H9 (cell line): ENCODE measurements at regions not wholly inside any gene's neighbourhood (a gene's known extent, or its start where the extent isn't known, plus 50 kb on each side); places are given as distances from the start of the nearest gene placed in this dataset.

Source experiments
- DNase-seq: peaks from one replicate; pipeline ENCODE4 v3.0.0-alpha.2; 2017
- H2AFZ ChIP-seq: one replicate; pipeline ENCODE4 v1.6.1; 2013; ENCODE audit warnings: mild to moderate bottlenecking, low read length, control low read depth, moderate library complexity
- H2AK5ac ChIP-seq: 2 replicates; pipeline ENCODE4 v1.6.1; 2013; ENCODE audit warnings: low read length, control low read depth, mixed read lengths; ENCODE audit not compliant: insufficient read length
- H2BK120ac ChIP-seq: one replicate; pipeline ENCODE4 v1.6.1; 2013; ENCODE audit warnings: low read depth, mild to moderate bottlenecking, low read length, control low read depth, inconsistent platforms; ENCODE audit not compliant: poor library complexity, severe bottlenecking
- H2BK12ac ChIP-seq: 2 replicates; pipeline ENCODE4 v1.6.1; 2013; ENCODE audit warnings: low read length, control low read depth, mixed read lengths, low read depth; ENCODE audit not compliant: insufficient read length
- H2BK15ac ChIP-seq: 2 replicates; pipeline ENCODE4 v1.6.1; 2013; ENCODE audit warnings: low read depth, low read length, control low read depth
- H2BK20ac ChIP-seq: one replicate; pipeline ENCODE4 v1.6.1; 2013; ENCODE audit warnings: low read depth, mild to moderate bottlenecking, low read length, control low read depth, inconsistent platforms; ENCODE audit not compliant: poor library complexity, severe bottlenecking
- H2BK5ac ChIP-seq: 2 replicates; pipeline ENCODE4 v1.6.1; 2013; ENCODE audit warnings: low read length, control low read depth, mixed read lengths; ENCODE audit not compliant: insufficient read length
- H3K14ac ChIP-seq: 2 replicates; pipeline ENCODE4 v1.6.1; 2013; ENCODE audit warnings: low read length, control low read depth; ENCODE audit not compliant: insufficient read depth
- H3K18ac ChIP-seq: 2 replicates; pipeline ENCODE4 v1.6.1; 2013; ENCODE audit warnings: low read depth, mild to moderate bottlenecking, mixed read lengths, low read length, control low read depth; ENCODE audit not compliant: insufficient read length
- H3K23ac ChIP-seq: 2 replicates; pipeline ENCODE4 v1.6.1; 2013; ENCODE audit warnings: low read length, control low read depth, mixed read lengths, low read depth; ENCODE audit not compliant: insufficient read length
- H3K23me2 ChIP-seq: 2 replicates; pipeline ENCODE4 v1.6.1; 2013; ENCODE audit warnings: low read depth, mild to moderate bottlenecking, mixed read lengths, low read length, control low read depth; ENCODE audit not compliant: insufficient read length, poor library complexity, severe bottlenecking
- H3K27ac ChIP-seq: 2 replicates; pipeline ENCODE4 v1.5.1; 2013; ENCODE audit warnings: low read length, control low read depth, mixed read lengths, low read depth; ENCODE audit not compliant: insufficient read length
- H3K27me3 ChIP-seq: 2 replicates; pipeline ENCODE4 v1.6.1; 2013; ENCODE audit warnings: low read length, control low read depth, inconsistent platforms; ENCODE audit not compliant: insufficient read depth
- H3K4ac ChIP-seq: 2 replicates; pipeline ENCODE4 v1.6.1; 2013; ENCODE audit warnings: low read depth, mild to moderate bottlenecking, control low read depth, inconsistent platforms, low read length, moderate library complexity
- H3K4me1 ChIP-seq: 2 replicates; pipeline ENCODE4 v1.6.1; 2013; ENCODE audit warnings: low read length, control low read depth, inconsistent platforms; ENCODE audit not compliant: insufficient read depth
- H3K4me2 ChIP-seq: 2 replicates; pipeline ENCODE4 v1.6.1; 2013; ENCODE audit warnings: low read length, control low read depth, mixed read lengths; ENCODE audit not compliant: insufficient read length, insufficient read depth
- H3K56ac ChIP-seq: 2 replicates; pipeline ENCODE4 v1.6.1; 2013; ENCODE audit warnings: low read depth, mild to moderate bottlenecking, mixed read lengths, low read length, control low read depth; ENCODE audit not compliant: insufficient read length
- H3K79me1 ChIP-seq: 2 replicates; pipeline ENCODE4 v1.6.1; 2013; ENCODE audit warnings: low read depth, mild to moderate bottlenecking, moderate library complexity, low read length, control low read depth, inconsistent platforms; ENCODE audit not compliant: insufficient read depth, poor library complexity, severe bottlenecking
- H3K79me2 ChIP-seq: 2 replicates; pipeline ENCODE4 v1.6.1; 2013; ENCODE audit warnings: low read length, control low read depth, inconsistent platforms; ENCODE audit not compliant: insufficient read depth
- H3K9ac ChIP-seq: 2 replicates; pipeline ENCODE4 v1.6.1; 2013; ENCODE audit warnings: low read length, control low read depth, mixed read lengths; ENCODE audit not compliant: insufficient read length; ENCODE audit errors: extremely low read depth
- H3K9me3 ChIP-seq: one replicate; pipeline ENCODE4 v1.6.1; 2013; ENCODE audit warnings: low read depth, low read length, inconsistent platforms; ENCODE audit not compliant: control insufficient read depth
- H3T11ph ChIP-seq: one replicate; pipeline ENCODE4 v1.6.1; 2013; ENCODE audit warnings: mild to moderate bottlenecking, low read length, control low read depth, inconsistent platforms
- H4K20me1 ChIP-seq: one replicate; pipeline ENCODE4 v1.6.1; 2013; ENCODE audit not compliant: control insufficient read depth, insufficient read length, insufficient read depth
- H4K5ac ChIP-seq: 2 replicates; pipeline ENCODE4 v1.6.1; 2013; ENCODE audit warnings: low read depth, mild to moderate bottlenecking, mixed read lengths, low read length, control low read depth; ENCODE audit not compliant: insufficient read length
- H4K8ac ChIP-seq: replicated peaks from 2 replicates; pipeline ENCODE4 v1.6.1; 2013; ENCODE audit warnings: low read length, control low read depth, mixed read lengths, low read depth; ENCODE audit not compliant: insufficient read length
- H4K91ac ChIP-seq: 2 replicates; pipeline ENCODE4 v1.6.1; 2013; ENCODE audit warnings: low read depth, mild to moderate bottlenecking, moderate library complexity, mixed read lengths, low read length, control low read depth; ENCODE audit not compliant: insufficient read length
- H3K27ac Mint-ChIP-seq, 3 experiments: 2 replicates in 2 of 3; 3 replicates in 1 of 3; pipeline ENCODE4 v1.8.0; 2020 to 2021; ENCODE audit warnings: mixed read lengths in 3 of 3, mild to moderate bottlenecking in 1 of 3, moderate library complexity in 1 of 3
- H3K27me3 Mint-ChIP-seq: 2 replicates; pipeline ENCODE4 v1.8.0; 2021; ENCODE audit warnings: low read depth, mild to moderate bottlenecking, moderate library complexity, mixed read lengths
- H3K36me3 Mint-ChIP-seq, 3 experiments: 2 replicates in 2 of 3; 3 replicates in 1 of 3; pipeline ENCODE4 v1.8.0; 2020 to 2021; ENCODE audit warnings: low read depth in 3 of 3, mixed read lengths in 3 of 3; ENCODE audit not compliant: insufficient read depth in 1 of 3
- H3K4me1 Mint-ChIP-seq, 2 experiments: 2 replicates each; pipeline ENCODE4 v1.8.0; 2020; ENCODE audit warnings: mixed read lengths in 2 of 2
- H3K4me3 Mint-ChIP-seq, 2 experiments: 2 replicates in 1 of 2; 3 replicates in 1 of 2; pipeline ENCODE4 v1.8.0; 2020 to 2021; ENCODE audit warnings: mild to moderate bottlenecking in 2 of 2, mixed read lengths in 2 of 2, moderate library complexity in 1 of 2
- H3K9me3 Mint-ChIP-seq, 2 experiments: 2 replicates in 1 of 2; 3 replicates in 1 of 2; pipeline ENCODE4 v1.8.0; 2020; ENCODE audit warnings: mild to moderate bottlenecking in 2 of 2, mixed read lengths in 2 of 2, moderate library complexity in 1 of 2
- CTCF ChIP-seq: fragments of 200-600 bp; sonication (generic); conservative IDR thresholded peaks from 3 replicates; pipeline ENCODE4 v1.8.0; 2021; ENCODE audit warnings: antibody characterized with exemption, mild to moderate bottlenecking

- H2AFZ ChIP-seq = no peak overlapping the region
- no peak overlapping the region for H4K5ac ChIP-seq
- H3K27me3 ChIP-seq = no peaks in the 10 kb centered on the region
- Mint-ChIP-seq H3K27me3 (peaks cover 6% of the 10 kb centered on the region), H3K27ac (no peak overlapping the region), H3K4me1 (peaks cover 31 to 34% of the 10 kb centered on the region in 2 experiments), H3K36me3 (peaks cover 0 to 8% (median 5%) of the 10 kb centered on the region in 3 experiments; a peak in 4 of 7 replicates), H3K9me3 (no peaks in the 10 kb centered on the region), H3K4me3 (no peak overlapping the region)
- no peak overlapping the region for H3K56ac ChIP-seq
- H2BK12ac ChIP-seq = no peak overlapping the region
- no peak overlapping the region for H3K4me2 ChIP-seq
- no peaks in the 10 kb centered on the region for H3K23me2 ChIP-seq
- no peak overlapping the region for H3K14ac ChIP-seq
- H2BK120ac ChIP-seq = no peak overlapping the region
- H2BK5ac ChIP-seq = no peak overlapping the region
- H4K91ac ChIP-seq = no peak overlapping the region
- TF ChIP-seq CTCF = no peak
- no peak for DNase-seq
- no peak overlapping the region for H3K9ac ChIP-seq
- no peak overlapping the region for H2AK5ac ChIP-seq
- no peaks in the 10 kb centered on the region for H3K79me2 ChIP-seq
- H4K8ac ChIP-seq = no peak overlapping the region
- no peak overlapping the region for H2BK20ac ChIP-seq
- no peaks in the 10 kb centered on the region for H3K79me1 ChIP-seq
- no peak overlapping the region for H3K4ac ChIP-seq
- H3K9me3 ChIP-seq = no peaks in the 10 kb centered on the region
- H4K20me1 ChIP-seq = no peaks in the 10 kb centered on the region
- H3T11ph ChIP-seq = no peak overlapping the region
- H3K23ac ChIP-seq = no peak overlapping the region
- H3K27ac ChIP-seq = no peak overlapping the region
- H3K4me1 ChIP-seq = no peaks in the 10 kb centered on the region
- H2BK15ac ChIP-seq = no peak overlapping the region
- H3K18ac ChIP-seq = no peak overlapping the region
These were observed 935.4 kb upstream of the GRIA3 start for GRCh38 chrX:122248681-122249080.
